HEK293T (cell line): ENCODE measurements at regions not wholly inside any gene's neighbourhood (a gene's known extent, or its start where the extent isn't known, plus 50 kb on each side); places are given as distances from the start of the nearest gene placed in this dataset.

Experiments used
- CTCF ChIA-PET: fragments of 350-600 bp; formaldehyde crosslinking; extraction: SDS; loops from one replicate; lab custom pipeline; 2021; ENCODE audit warnings: antibody characterized with exemption, inconsistent platforms; lab: Yijun Ruan, JAX
- POLR2A ChIA-PET: fragments of 350-600 bp; formaldehyde crosslinking; extraction: SDS; loops from one replicate; lab custom pipeline; 2020; ENCODE audit warnings: antibody characterized with exemption, inconsistent platforms; lab: Yijun Ruan, JAX
- DNase-seq: peaks from one replicate; pipeline ENCODE4 v3.0.0; 2012; ENCODE audit warnings: mixed read lengths; ENCODE audit errors: extremely low spot score
- ARNT ChIP-seq: fragments of 450-650 bp; IDR thresholded peaks from 2 replicates; pipeline ENCODE4 v1.6.1; 2017; ENCODE audit warnings: mild to moderate bottlenecking
- BHLHE40 ChIP-seq: fragments of 450-650 bp; IDR thresholded peaks from 2 replicates; pipeline ENCODE4 v1.6.1; 2016; ENCODE audit warnings: mild to moderate bottlenecking, moderate library complexity, borderline replicate concordance
- CTBP1 ChIP-seq: fragments of 450-650 bp; IDR thresholded peaks from 2 replicates; pipeline ENCODE4 v1.6.1; 2016; ENCODE audit warnings: borderline replicate concordance
- ELF4 ChIP-seq: fragments of 450-650 bp; IDR thresholded peaks from 2 replicates; pipeline ENCODE4 v1.6.1; 2017; ENCODE audit warnings: antibody characterized with exemption
- FOXA1 ChIP-seq: fragments of 450-650 bp; IDR thresholded peaks from 2 replicates; pipeline ENCODE4 v1.6.1; 2016; ENCODE audit warnings: mild to moderate bottlenecking
- FOXK2 ChIP-seq: fragments of 450-650 bp; IDR thresholded peaks from 2 replicates; pipeline ENCODE4 v1.6.1; 2016; ENCODE audit warnings: mild to moderate bottlenecking
- FOXM1 ChIP-seq: fragments of 450-650 bp; IDR thresholded peaks from 2 replicates; pipeline ENCODE4 v1.6.1; 2017; ENCODE audit warnings: mild to moderate bottlenecking, borderline replicate concordance
- HDGF ChIP-seq: fragments of 450-650 bp; IDR thresholded peaks from 2 replicates; pipeline ENCODE4 v1.6.1; 2017; ENCODE audit warnings: antibody characterized with exemption, borderline replicate concordance
- L3MBTL2 ChIP-seq: fragments of 450-650 bp; conservative IDR thresholded peaks from 2 replicates; pipeline ENCODE4 v1.6.1; 2016; ENCODE audit warnings: mild to moderate bottlenecking
- LEF1 ChIP-seq: fragments of 450-650 bp; IDR thresholded peaks from 2 replicates; pipeline ENCODE4 v1.6.1; 2017; ENCODE audit warnings: mild to moderate bottlenecking, borderline replicate concordance
- NFRKB ChIP-seq: fragments of 450-650 bp; IDR thresholded peaks from 2 replicates; pipeline ENCODE4 v1.6.1; 2016; ENCODE audit warnings: mild to moderate bottlenecking, moderate library complexity
- SP1 ChIP-seq: fragments of 450-650 bp; IDR thresholded peaks from 2 replicates; pipeline ENCODE4 v1.6.1; 2017
- SUZ12 ChIP-seq: fragments of 450-650 bp; IDR thresholded peaks from 2 replicates; pipeline ENCODE4 v1.6.1; 2016; ENCODE audit warnings: mild to moderate bottlenecking
- TARDBP ChIP-seq: fragments of 450-650 bp; IDR thresholded peaks from 2 replicates; pipeline ENCODE4 v1.6.1; 2016
- ZNF384 ChIP-seq: fragments of 450-650 bp; IDR thresholded peaks from 2 replicates; pipeline ENCODE4 v1.6.1; 2016
- TF ChIP-seq, protein P1 (sequence below): fragments of 450-650 bp; IDR thresholded peaks from 2 replicates; pipeline ENCODE4 v1.6.1; 2016

DNA sequence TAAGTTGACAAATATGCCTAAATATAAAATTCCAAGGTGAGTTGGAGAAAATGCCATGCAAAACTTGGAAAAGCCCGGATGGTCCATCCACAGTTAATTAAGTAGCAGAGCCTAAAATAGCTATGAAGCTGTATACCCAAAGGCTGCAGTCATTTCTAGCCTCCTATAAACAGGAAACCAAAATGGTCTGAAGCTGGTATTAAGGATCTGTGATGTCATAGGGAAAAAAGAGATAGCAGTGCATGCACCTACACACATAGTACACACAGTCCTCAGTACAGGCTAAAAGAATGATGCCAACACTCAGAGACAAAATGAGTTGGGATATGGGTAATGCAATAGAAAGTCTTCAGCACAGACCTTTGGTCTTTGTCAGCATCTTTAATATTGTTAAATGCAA lies 736.9 kb downstream of the EFNB2 start:
- no peak for DNase-seq
- ChIA-PET POLR2A (no interaction called here), CTCF (no interaction called here)
- no peak for TF ChIP-seq LEF1
- no peak for TF ChIP-seq SUZ12
- no peak for TF ChIP-seq FOXK2
- TF ChIP-seq SP1 = no peak
- TF ChIP-seq HDGF = no peak
- no peak for TF ChIP-seq ZNF384
- TF ChIP-seq FOXM1 = no peak
- TF ChIP-seq L3MBTL2 = no peak
- no peak for TF ChIP-seq TARDBP
- no peak for TF ChIP-seq NFRKB
- no peak for TF ChIP-seq ARNT
- TF ChIP-seq, protein P1, sequence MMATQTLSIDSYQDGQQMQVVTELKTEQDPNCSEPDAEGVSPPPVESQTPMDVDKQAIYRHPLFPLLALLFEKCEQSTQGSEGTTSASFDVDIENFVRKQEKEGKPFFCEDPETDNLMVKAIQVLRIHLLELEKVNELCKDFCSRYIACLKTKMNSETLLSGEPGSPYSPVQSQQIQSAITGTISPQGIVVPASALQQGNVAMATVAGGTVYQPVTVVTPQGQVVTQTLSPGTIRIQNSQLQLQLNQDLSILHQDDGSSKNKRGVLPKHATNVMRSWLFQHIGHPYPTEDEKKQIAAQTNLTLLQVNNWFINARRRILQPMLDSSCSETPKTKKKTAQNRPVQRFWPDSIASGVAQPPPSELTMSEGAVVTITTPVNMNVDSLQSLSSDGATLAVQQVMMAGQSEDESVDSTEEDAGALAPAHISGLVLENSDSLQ = no peak
- no peak for TF ChIP-seq CTBP1
- no peak for TF ChIP-seq FOXA1
- no peak for TF ChIP-seq BHLHE40
- TF ChIP-seq ELF4 = no peak

DNA sequence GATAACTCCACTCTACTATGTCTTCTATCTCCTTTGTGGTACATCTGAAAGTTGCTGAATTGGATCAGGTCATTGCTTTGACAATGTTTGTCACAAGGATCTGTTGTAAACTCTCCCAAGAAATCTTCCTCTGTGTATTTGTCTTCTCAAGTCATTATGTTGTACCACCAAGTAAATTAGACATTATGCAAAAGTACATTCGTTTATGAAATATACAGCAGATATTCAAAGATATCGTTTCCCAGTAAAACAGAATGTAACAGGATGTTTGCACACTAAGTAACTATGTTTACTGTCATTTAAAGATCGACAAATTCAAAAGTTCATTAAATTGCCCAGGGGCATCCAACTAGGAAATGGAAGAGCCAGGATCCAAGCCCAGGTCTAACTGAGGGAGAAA lies 739.4 kb downstream of the EFNB2 start:
- ChIA-PET POLR2A (no interaction called here), CTCF (no interaction called here)

DNA sequence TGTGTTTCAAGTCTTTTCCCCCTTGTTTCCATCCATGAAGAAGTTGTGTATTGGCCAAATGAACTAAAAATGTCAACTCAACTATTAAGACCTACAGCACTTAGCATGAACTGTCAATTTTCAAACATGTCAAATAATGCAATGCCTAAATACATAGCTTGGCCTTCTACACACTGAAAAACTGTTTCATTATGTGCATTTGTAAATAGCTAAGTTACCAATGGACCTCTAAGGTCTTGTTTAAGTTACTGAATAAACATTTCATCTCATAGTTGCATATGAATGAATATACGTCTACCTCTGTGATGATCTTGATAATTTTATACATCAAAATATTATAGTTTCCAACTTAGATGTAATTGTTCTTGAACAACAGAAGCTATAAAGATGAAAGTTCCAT lies 744.5 kb downstream of the EFNB2 start:
- ChIA-PET CTCF (no interaction called here), POLR2A (no interaction called here)
- TF ChIP-seq BHLHE40 (no peak), NFRKB (no peak), ELF4 (no peak), FOXK2 (no peak), SP1 (no peak), TARDBP (no peak), FOXM1 (no peak), ARNT (no peak), LEF1 (no peak), SUZ12 (no peak), HDGF (no peak), FOXA1 (no peak), ZNF384 (no peak), CTBP1 (no peak), L3MBTL2 (no peak)
- TF ChIP-seq, protein P1 = no peak
- no peak for DNase-seq

More for the DNA sequence above, 739.4 kb downstream of the EFNB2 start:
- TF ChIP-seq ZNF384 (no peak), FOXM1 (no peak), FOXK2 (no peak), ELF4 (no peak), CTBP1 (no peak), NFRKB (no peak), TARDBP (no peak), HDGF (no peak), L3MBTL2 (no peak), BHLHE40 (no peak)
- TF ChIP-seq, protein P1 = no peak
- DNase-seq = no peak

DNA sequence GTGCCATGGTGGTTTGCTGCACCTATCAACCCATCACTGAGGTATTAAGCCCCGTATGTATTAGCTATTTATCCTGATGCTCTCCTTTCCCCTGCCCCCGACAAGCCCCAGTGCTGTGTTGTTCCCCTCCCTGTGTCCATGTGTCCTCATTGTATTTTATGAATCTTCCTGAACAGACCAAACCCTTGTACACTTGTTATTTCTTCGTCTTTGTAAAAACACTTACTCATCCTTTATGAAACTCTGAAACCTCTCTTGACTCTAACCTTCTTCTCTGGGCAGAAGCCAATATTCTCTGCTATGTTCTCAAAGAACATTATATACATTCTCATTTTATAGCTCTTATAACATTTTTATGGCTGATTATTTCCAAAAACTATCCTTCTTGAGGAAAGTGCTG lies 746.9 kb downstream of the EFNB2 start:
- ChIA-PET CTCF (no interaction called here), POLR2A (no interaction called here)
- no peak for DNase-seq
- TF ChIP-seq HDGF = no peak
- no peak for TF ChIP-seq ARNT
- TF ChIP-seq CTBP1 = no peak
- TF ChIP-seq FOXM1 = no peak
- TF ChIP-seq SUZ12 = no peak
- no peak for TF ChIP-seq BHLHE40
- TF ChIP-seq L3MBTL2 = no peak
- TF ChIP-seq, protein P1 = no peak
- TF ChIP-seq FOXA1 = no peak
- no peak for TF ChIP-seq SP1
- TF ChIP-seq LEF1 = no peak
- TF ChIP-seq NFRKB = no peak

DNA sequence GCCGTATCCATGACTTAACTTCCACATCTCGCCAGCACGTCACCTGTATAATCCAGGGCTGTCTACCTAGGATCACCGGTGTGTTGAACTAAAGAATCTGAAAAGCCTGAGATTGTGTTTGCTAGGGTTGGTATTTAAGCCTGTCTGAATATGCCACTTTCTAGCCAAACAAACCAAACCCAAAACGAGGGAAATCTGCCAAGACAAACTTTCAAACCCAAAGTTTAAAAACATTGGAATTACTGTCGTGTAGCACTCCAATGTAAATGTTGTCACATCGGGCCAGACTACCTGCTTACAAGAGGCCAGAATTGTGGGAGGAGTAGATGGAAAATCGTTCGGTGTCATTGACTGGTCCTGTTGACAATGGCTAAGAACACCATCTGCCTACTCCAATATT lies 747.8 kb downstream of the EFNB2 start:
- ChIA-PET CTCF (no interaction called here), POLR2A (no interaction called here)
- no peak for DNase-seq
- TF ChIP-seq FOXK2 (no peak), BHLHE40 (no peak), NFRKB (no peak), FOXM1 (no peak), SP1 (no peak), SUZ12 (no peak)

DNA sequence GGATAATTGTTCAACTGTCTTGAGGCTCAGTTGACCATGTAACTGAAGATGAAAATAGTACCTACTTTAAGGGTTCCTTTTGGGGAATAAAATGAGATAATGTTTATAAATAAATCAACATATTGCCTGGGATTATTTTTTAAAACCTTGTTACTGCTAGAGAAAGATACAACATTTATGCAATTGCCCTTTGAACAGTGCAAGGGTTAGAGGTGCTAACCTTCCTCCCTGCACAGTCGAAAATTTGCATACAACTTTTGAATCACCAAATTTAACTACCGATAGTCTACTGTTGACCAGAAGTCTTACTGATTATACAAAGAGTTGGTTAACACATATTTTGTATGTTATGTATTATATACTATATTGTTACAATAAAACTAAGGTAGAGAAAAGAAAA lies 750.0 kb downstream of the EFNB2 start:
- POLR2A ChIA-PET = no interaction called here
- no peak for TF ChIP-seq BHLHE40
- no peak for TF ChIP-seq NFRKB
- TF ChIP-seq ELF4 = no peak
- TF ChIP-seq TARDBP = no peak
- no peak for TF ChIP-seq FOXM1
- TF ChIP-seq ZNF384 = no peak
- no peak for TF ChIP-seq SUZ12
- TF ChIP-seq, protein P1 = no peak
- TF ChIP-seq L3MBTL2 = no peak
- TF ChIP-seq ARNT = no peak
- TF ChIP-seq SP1 = no peak
- no peak for TF ChIP-seq CTBP1
- no peak for TF ChIP-seq LEF1
- no peak for TF ChIP-seq FOXK2
- no peak for TF ChIP-seq HDGF
- CTCF ChIA-PET = no interaction called here
- DNase-seq = no peak
